ENCODE measurements at regions not wholly inside any gene's neighbourhood (a gene's known extent, or its start where the extent isn't known, plus 50 kb on each side); places are given as distances from the start of the nearest gene placed in this dataset.
A peak's percentile ranks its signal among the peaks of the same experiment; 100 is the strongest.

DNA sequence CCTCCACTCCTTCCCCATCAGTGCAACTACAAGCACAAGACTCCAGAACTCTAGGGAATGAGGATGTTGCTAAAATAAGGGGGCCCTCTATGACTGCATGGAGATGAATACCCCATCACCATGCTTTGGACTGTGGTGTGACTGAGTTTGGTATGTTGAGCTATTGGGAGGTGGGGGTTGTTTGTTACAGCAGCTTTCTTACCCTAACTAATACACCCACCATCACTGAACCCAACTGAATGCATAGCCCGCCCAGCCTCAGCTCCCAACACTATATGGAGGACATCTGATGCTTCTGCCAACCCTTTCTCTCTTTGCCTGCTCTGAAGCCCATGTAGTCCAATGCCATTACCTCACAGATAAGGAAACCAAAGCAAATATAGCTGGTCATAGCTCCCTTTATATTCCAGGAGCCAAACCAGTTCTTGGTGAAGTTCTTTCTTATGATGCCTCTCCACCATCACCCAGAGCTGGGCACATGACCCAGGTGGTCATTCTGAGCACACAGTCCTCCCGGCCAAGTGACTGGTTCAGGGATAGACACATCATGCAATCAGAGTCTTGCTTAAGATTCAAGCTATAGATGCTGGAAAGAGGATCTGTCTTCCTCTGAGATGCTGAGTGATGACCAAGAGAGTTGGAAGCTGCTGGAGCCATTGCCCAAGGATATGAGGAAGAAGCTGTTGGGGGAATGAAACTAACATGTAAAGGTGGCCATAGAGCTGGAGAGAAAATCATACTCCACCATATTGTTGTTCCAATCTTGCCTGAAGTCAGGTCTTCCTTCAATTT is 155.6 kb upstream of the HAAO start:
- DNase-seq: no peak

GRCh38 chr2:42944779-42945415 is 152.5 kb upstream of the HAAO start:
- no peak for DNase-seq

DNA sequence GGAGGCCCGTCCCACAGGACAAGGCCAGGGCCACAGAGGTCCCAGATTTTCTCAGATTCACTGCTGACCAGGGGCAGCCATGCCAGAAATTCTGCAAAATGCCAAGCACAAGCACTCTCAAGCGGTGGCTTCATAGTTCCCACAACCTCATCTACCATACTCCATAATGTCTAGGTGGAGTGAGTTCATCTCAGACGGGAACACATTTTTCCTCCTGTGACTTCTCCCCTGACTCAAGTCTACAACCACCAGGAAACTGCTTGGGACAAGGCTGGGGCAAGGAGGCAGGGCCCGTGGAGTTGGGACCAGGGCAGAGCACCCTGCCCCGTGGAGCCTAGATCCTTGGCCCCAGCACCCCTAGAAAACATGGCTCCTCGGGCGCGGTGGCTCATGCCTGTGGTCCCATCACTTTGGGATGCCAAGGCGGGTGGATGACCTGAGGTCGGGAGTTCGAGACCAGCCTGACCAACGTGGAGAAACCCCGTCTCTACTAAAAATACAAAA is 150.7 kb upstream of the HAAO start:
- no peak for DNase-seq

DNA sequence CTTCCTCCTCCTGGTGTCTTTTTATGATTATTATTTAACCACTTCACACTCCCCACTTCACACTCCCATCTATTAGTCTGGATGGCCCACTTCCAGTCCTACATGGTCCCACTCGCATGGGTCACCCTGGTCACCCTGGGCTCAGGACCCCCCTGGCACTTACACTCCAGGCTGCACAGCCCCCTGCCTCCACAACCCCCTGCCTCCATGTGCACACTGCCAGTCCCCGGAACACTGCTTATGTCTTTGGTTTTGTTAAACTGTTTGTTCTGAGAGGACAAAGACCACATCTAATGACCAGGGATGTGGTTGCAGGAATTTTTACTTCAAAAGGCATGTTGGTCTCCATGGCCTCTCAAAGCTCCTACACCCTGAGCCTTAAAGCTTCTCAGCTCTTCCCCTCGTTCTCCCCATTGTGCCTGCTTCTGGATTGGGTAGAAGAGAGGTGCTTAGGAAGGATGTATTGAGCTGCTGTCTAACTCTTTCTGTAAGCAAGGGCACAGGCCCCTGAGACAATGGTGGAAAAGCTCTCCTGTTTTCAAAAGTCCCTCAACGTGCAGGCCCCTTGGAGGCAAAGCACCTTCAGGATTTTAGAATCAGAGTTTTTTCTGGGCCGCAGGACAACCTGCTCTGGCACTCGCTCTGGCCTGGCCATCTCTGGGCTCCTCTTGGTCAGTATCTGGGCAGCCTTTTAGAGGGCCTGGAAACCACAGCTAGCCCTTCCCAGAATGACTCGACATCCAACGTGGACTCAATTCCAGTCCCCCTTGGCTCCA is 150.0 kb upstream of the HAAO start:
- no peak for DNase-seq

DNA sequence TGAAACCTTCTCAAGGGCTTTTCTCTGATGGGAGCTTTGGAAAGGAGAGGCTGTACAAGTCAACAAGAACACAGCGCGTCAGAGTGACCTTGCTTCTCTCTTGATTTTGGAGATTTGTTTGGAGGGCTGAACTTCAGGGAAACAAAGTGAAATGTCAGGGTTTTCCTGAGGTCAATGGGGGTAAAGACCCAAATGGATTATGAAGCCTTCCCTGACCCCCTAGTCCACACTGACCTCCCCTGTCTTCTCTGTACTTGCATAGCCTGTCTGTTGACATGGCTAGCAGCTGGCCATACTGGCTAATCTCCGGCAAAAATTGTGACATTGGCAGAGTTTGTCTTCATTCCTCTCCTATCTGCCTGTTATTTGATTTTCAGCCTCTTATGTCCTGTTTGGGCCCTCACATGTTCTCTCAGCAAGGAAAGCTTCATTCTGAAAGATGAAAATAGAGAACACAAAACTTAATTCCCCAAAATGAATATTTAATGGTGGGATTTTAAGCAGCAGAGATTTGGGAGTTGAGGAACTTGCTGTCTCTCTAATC is 149.3 kb upstream of the HAAO start:
- DNase-seq: no peak

GRCh38 chr2:42939411-42940206 is 147.2 kb upstream of the HAAO start:
- DNase-seq: no peak

DNA sequence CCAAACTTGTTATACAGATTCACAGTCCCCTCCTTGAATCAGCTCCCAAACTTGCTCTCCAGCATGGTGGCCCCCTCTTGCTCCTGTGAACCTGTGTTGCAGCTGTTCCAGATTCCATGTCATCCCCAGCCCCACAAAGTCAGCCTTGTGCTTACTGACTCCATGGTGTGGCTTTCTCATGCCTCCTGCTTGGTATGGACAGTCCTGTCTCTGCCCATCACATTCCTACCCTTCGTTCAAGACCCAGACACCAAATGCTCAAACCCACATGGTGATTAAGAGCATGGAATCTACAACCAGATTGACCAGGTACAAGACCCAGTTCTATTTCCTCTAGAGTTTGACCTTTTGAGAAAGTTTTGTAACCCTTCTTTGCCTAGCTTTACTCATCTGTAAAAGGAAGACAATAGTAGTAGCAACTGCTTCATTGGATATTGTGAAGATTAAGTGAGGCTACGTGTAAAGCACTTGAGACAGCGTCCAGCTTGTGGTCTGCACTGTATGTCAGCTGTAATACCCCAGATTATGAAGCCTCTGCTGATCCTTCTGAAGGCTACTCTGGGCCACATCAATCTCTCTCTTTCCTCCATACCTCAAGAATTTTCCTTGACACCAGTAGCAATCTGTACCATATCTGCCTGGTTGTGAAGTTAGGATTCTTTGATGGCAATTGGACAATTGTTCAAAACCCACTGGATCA is 146.4 kb upstream of the HAAO start:
- DNase-seq: no peak

DNA sequence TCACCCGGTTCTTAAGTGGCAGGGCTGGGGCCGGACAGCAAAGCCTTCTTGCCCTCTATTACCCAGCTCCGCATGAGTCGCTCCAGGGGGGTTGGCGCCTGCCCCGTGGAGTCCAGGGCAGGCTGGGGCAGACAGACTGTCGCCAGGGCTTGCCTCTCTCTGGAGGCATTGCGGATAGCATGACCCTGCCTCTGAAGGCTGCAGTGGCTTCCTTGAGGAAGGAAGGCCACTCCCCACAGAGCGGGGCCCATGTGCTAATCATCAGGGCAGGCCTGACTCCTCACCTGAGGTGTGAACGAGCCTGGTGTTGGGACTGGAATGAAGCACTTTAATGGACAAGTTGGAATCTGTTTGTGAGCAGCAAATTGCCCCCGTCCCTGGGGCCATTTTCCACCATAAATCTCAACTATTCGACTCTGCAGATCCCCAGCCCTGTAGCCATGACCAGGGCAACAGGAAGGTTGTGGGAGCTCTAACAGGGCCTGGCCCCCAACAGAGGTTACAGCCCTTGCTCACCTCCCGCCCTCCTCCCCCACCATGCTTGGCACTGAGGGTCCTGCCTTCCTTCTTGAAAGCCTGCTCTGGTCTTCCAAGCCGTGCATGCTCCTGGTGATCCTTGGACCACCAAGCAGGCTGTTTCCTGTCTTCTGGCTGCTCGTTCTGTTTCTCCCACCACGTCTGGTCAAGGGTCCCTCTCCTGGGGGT is 144.9 kb upstream of the HAAO start:
- no peak for DNase-seq

GRCh38 chr2:42935692-42936671 is 143.6 kb upstream of the HAAO start:
- peak; percentile 29 for DNase-seq

DNA sequence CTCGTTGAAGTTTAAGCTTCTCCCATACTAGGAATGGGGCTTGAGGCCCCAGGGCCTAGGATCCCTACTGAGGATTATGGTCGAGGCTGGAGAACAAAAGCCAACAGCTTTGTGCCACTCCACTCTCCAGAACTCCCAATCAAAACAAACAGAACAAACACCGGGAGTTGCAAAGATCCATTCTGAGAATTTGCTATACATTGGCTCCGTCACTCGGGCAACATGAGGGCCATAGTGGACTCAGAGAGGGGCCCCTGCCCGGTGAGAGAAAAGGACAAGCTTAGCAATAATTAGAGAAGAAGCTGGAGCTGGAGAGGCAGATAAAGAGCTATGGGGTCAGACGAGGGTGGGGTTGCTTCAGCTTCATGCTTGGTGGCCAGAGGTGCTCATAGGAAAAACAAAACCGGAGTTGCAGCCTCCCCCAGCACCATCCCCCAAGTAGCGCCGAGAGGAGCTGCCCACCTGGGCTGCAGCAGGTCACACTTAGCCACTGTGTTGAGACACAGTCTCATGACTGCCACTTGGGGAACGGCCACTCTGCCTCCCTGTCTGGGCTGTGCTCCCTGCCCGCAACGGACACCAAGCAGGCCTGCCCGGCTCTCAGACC is 142.3 kb upstream of the HAAO start:
- no peak for DNase-seq

- DNase-seq: no peak
Observed at GRCh38 chr2:42933824-42934254, 141.5 kb upstream of the HAAO start.

DNA sequence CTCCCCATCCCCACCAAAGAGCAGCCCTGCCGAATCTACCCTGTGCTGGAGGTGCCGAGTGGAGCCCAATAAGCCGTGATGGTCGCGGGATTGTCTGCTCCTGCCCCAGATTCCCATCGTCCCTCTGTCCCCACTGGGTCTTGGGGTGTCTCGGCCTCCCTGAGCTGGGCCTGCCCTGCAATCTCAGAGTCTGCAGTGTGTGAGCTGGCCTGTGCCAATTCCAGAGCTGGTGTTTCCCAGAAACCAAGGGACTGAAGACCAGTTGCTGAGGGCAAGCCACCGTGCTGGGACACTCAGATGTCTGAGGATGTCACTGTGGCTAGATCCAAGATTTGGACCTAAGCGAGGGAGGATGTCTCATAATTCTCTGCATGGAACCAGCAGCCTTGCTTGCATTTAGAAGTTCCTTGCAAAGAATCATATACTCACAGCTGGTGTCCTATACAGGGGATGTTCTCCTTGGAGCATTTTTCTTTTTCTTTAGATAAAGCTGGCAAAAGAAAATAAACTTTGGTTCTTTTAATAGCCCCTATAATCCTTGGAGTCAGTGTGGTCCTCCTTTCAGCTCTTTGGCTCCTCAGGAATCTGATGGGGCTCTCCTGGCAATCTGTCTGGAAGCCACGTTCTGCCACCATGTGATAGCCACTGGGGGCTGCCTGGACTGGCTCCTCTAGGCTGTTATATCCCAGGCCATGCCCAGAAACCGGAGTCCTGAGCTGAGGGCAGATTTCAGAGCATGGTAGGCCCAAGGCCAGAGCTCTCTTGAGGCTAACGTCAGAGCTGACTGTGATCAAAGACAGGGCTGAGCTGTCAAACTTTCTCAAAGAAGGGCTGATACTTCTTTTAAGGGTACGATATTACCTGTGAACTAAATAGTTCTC is 140.1 kb upstream of the HAAO start:
- DNase-seq: no peak

- no peak for DNase-seq
Observed at GRCh38 chr2:42931818-42932195, 139.4 kb upstream of the HAAO start.

DNA sequence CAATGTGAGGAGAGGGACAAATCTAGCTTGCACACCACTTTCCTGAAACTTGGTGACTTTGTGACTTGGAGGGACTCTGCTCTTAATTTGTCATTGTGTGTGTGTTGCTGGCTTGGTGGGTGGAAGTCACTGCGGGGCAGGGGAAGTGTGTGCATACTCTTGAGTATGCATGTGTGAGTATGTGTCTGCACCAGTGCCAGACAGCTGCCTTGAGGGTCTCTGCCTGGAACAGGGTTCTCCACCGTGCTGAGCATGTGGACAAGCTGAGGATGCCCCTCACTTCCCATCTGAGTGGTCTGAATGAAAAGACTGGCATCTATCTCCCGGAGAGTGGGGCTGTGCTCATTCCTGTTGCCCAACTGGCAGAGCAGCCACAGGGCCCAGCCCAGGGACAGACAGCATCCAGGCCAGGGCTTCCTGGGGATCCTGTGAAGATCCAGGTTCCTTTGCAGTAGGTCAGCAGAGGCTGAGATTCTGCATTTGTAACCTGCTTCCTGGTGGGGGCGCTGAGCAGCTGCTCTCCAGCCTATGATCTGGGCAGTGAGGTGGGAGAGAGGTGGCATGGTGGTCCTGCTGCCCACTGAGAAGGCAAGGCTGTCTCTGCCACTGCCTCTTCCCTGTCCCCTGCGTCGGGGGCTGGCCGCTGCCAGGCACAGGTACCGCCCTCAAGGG is 138.9 kb upstream of the HAAO start:
- no peak for DNase-seq

- no peak for DNase-seq
Observed at GRCh38 chr2:42930025-42930581, 137.7 kb upstream of the HAAO start.

DNA sequence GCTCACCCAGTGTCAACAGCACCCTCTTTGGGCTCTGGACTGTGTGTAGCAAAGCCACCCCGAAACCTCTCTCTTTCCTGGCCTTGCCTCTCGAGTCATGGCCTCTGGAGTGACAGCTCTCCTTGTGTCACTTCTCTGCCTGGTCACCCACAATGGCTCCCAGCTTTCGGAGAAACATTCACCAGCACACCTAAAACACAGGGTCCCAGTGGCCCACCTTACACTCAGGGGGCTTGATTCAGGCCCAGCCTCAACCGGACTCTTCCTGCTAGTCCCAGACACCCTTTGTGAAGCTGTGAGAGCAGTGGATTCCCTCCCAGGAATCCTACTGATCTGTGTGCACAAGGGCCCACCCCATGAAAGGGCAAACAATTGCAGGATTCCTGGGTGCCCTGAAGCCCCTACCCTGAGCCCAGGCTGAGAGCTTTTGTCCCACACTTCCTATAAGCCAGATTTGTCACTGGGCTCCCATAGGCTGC is 137.2 kb upstream of the HAAO start:
- DNase-seq: no peak
